NCI-H146 treated with DMSO at 0.1 percent for 48 hours (cell line): ENCODE measurements at regions not wholly inside any gene's neighbourhood (a gene's known extent, or its start where the extent isn't known, plus 50 kb on each side); places are given as distances from the start of the nearest gene placed in this dataset.

ENCODE experiments used
- DNase-seq: peaks from one replicate; lab custom pipeline; 2025; ENCODE audit not compliant: unreplicated experiment; lab: John Stamatoyannopoulos, UW

GRCh38 chrX:137483554-137483953 lies 82.4 kb upstream of the ZIC3 start:
- no peak for DNase-seq

- no peak for DNase-seq
These were observed 83.8 kb upstream of the ZIC3 start for GRCh38 chrX:137482136-137482535.

- DNase-seq: no peak
These were observed 86.5 kb upstream of the ZIC3 start for GRCh38 chrX:137479386-137479785.

DNA sequence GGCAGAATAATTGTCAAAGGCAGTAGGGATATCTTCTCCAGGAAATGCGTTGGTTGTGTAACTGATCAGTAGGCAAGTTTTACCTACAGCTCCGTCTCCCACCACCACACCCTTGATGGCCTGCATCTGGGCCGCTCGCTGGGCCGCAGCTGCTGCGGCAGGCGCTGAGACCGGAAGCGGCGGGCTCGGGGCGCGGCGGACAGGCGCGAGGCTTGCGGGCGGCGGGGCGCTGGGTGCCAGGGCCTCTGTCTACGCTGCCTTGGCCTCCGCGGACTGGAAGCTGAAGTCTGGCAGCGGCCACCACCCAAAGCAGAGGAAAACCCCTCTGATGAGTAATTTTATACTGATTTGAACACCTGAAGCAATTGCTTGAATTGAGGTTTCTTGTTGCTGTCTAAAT lies 124.2 kb upstream of the ZIC3 start:
- DNase-seq: no peak

- peak; percentile 67 for DNase-seq
These were observed 133.3 kb upstream of the ZIC3 start for GRCh38 chrX:137432609-137433008.

- peak; percentile 26 for DNase-seq
These were observed 134.0 kb upstream of the ZIC3 start for GRCh38 chrX:137431693-137432488.

- no peak for DNase-seq
These were observed 134.9 kb upstream of the ZIC3 start for GRCh38 chrX:137430984-137431475.

- DNase-seq: no peak
These were observed 135.6 kb upstream of the ZIC3 start for GRCh38 chrX:137430301-137430700.

DNA sequence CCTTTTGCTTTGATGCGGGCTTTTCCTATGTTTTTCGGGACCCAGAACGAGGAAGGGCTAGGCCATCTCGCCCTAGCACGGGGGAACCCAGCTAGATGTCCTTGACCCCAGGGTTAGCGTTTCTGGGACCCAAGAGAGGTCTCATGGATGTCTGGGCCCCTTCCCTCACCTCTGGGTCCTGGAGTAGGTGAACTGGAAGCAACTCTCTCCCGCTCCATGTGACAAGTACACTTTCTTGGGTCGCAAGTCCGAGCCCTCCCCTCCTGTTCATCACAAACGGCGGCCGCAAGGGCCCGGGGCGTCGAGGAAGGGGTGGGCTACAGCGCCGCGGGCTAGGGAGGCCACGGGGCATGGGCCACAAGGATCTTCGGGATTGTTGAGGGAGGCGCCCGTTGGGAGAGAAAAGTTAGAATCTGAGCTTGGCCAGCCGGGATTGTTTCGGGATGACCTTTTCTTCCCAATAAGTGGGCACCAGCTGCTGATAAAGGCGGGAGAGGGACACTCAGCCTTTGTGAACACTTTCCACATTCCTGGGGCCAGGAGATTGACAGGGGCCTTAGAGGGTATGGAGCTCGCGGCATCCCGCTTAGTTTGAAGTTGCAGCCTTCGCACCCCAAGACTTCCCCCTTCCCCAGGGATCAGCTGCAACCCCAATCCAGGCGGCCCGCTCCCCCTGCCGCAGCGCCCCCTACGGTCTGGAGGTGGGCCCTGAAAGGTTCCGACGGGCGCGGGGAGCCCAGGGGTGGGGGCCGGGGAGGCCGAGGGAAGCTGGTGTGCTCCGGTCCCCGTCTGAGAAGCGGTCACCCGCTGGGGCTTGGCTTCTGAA lies 136.9 kb upstream of the ZIC3 start:
- DNase-seq: no peak

DNA sequence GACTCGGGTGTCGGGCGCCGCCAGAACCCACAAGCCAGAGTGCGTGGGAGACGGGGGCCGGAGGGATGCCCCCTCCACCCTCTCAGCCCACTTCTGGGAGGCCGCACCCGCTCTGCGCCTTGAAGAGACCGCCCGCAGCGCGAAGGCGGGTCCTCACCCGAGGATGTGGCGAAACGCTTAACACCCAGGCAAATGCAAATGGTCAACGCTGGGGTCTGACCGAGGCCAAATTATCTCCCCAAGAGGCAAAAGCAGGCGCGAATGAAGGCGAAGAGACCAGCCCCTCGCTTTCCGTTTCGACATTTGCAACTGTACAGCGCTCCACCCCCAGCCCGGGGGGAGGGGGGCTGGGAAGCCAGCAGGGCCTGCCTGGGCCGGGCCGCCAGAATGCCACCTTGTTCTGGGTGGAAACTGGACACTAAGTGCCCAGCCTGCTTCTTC lies 137.7 kb upstream of the ZIC3 start:
- DNase-seq: no peak

GRCh38 chrX:137427816-137428215 lies 138.1 kb upstream of the ZIC3 start:
- DNase-seq: no peak

DNA sequence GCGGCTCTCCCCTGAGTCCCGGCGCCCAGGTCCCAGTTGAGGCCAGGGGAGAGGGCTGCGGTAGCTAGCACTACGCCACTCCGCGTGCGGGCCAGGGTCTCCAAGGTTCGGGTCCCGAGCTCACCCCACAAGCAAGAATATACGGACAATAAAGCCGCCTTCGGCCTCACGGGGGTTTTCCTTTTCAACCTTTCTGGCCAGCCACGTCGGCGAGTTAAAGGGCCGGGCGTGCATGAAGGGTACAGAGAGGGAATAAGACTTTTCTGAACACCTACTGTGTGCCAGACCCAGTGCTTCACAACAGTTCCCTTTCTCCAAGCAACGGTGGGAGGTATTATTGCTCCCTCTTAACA lies 138.5 kb upstream of the ZIC3 start:
- no peak for DNase-seq

DNA sequence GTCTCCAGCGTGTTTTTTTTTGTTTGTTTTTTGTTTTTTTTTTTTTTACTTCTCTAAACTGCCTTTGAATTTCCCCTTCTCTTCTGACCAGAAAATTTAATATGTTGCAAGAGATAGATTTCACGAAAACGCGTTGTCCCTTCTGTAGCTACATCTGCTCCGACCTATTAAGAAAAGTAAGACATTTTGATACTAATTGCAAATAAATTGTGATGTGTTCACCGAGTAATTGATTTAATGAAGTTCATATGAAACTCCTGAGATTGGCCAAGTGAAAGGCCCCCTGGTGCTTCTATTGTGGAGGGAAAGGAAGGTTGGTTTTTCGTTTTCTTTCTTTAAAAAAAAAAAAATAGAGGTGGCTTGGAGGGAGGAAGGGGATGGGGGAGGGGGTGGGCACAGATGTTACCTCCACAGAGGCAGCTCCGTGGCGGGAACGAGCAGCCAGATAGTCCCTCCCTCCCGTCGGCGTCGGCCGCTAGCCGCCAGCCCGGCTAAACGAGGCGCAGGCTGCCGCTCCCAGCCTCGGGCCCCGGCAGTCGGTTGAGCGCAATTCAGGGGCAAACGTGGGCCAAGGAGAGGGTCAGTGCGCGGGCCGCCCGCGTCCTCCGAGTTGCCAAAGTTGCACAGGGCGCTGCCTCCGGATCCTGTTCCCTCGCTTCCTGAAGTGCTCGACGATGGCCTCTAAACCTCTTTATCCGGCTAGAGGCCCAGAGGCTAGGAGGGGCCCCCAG lies 139.1 kb upstream of the ZIC3 start:
- DNase-seq: peak; percentile 75

DNA sequence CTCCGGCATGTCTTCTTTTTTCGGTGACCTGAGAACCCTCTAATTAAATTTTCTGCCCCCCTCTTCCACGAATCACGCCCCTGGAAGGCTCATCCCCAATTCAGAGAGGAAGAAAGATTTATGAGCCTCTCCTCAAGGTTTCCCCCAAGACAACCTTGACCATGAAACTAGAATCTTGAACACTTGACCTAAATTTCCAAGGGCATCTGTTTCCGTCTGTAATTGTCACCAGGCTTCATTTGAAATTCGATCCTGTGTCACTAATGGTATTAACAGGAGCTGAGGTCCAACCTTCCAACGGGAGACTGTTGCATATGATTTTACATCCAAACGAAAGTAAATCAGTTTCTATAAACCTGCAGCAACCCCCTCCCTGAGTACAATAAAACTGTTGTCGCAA lies 139.9 kb upstream of the ZIC3 start:
- peak; percentile 76 for DNase-seq

GRCh38 chrX:137425273-137425902 lies 140.5 kb upstream of the ZIC3 start:
- DNase-seq: no peak

DNA sequence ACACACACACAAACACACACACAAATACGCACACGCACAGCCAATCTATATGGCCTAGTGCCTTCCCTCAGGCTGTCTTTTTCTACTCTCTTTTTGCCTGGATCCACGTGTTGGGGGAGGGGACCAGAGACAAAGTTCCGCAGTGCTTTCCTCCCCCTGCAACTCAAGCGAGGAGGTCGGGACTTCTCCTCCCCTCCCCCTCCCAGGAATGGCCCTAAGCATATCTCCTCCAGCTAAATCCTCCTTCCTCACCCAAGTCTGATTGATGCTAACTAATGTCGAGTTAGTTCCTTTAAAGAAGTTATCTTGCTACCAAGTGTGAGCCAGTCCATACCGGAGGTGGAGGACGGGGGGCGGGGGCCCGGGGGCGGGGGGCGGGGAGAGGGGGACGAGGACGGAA lies 141.2 kb upstream of the ZIC3 start:
- no peak for DNase-seq

DNA sequence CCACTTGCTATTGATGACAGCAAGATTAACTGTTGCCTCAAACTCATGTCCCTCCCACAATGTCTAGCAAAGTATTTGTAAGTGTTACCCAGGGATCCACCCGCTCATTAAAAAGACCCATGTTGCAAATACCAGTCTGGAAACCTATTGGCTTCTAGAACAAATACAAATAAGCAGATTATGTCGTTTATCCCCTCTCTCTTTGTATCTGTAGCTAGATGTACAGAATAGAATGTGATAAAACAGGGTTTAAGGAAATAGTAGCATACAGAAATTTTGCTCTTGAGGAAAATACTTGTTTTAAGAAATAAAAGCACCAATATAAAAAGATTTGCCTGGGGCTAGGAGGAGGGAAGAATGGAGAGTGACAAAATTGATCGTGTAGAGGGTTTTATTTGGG lies 142.7 kb upstream of the ZIC3 start:
- DNase-seq: no peak

GRCh38 chrX:137418086-137418485 lies 147.8 kb upstream of the ZIC3 start:
- DNase-seq: no peak

DNA sequence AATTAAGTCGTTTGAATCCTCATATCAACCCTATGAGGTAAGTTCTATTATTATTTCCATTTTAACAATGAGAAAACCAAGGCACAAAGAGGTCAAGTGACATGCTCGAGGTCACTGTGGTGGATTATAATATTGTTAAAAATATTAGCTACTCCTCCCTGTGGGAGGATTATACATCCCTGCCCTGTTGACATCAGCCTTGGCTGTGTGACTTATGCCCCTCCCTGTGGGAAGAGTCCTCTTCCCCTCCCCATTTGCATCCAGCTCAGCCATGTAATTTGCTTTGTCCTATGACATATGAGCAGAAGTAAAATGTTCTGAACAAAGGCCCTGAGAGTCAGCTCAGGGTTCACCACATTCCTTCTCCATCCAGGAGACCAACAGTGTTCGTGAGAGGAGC lies 152.7 kb upstream of the ZIC3 start:
- DNase-seq: no peak

DNA sequence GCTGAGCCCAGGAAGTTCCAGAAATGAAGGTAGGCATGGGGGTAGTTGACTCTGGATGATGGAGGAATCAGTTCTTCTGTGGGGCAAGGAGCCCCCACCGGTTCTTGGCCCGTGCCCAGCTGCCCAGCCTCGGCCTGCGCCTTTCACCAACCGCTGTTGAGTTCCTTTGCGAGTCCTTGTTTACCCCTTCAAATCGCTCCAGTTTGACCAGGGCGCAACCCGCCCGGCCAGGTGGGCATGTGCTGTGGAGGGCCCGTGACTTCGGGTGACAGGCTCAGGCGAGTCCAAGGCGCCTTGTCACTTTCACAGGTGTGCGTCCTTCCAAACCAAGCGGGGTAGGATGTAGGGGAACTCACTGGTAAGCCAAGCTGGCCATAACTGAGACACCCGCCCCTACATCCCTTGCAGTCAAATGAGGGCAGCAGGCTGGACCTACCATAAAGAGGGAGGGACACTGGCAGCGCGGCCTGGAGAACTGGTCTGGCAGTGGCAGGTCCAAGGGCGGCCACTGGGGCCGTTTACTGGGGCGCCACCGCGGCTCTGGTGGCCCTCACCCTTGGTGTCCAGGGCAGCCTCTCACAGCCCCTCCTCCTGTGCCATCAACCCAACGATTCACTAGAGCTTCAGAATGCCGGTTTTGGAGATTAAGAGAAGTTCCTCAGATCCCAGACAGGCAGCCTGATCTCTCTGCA lies 160.3 kb upstream of the ZIC3 start:
- no peak for DNase-seq

- no peak for DNase-seq
These were observed 164.8 kb upstream of the ZIC3 start for GRCh38 chrX:137401092-137401491.
